HG03060 (cell line): ENCODE measurements at regions not wholly inside any gene's neighbourhood (a gene's known extent, or its start where the extent isn't known, plus 50 kb on each side); places are given as distances from the start of the nearest gene placed in this dataset.

Experiments used
- ATAC-seq: cut with Tn5 transposase; IDR thresholded peaks from one replicate; pipeline ENCODE4 v1.9.1; 2021; ENCODE audit warnings: low read depth, moderate number of reproducible peaks; ENCODE audit not compliant: unreplicated experiment

- ATAC-seq: no peak
These were observed 64.0 kb downstream of the BMP2 start for GRCh38 chr20:6831461-6831860.

- ATAC-seq: no peak
These were observed 65.3 kb downstream of the BMP2 start for GRCh38 chr20:6832811-6833210.

DNA sequence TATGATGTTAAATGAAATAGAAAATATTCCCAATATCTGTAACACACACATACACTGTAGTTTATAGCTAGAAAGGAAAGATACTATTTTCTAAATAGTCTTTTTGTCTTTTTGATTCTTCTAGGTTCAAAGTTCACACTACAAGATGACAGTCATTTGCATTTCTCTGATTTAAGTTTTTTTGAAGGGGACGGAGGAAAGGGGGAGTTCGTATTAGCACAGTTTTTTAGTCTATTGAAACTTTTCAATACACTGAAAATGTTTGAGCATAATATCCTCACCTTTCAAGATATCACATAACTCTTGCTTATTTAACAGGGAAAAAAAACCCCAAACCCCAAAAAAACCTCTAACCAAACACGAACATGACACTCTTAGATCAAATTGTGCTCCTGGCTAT, 68.1 kb downstream of the BMP2 start:
- no peak for ATAC-seq

DNA sequence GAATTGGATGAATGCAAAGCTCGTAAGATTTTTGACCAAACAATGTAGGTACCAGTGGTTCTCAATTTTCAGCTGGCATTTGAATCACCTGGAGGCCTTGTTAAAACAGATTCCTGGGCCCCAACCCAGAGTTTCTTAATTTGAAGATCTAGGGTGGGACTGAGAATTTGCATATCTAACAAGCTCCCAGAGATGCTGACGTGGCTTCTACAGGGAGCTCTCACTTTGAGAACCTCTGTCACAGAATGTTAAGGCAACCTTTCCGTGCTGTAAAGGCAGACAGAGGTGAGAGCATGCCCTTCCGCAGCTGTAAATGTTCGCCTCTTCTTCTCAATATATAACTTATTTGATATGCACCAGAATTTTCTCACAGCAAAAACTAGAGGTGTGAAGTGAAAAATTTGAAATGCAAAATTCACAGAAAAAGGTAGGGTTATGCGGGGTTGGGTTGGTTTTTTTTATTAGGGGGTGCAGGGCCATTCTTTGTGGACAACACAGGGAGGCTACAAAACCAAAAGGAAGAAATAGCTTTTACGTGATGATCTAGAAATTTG, 69.4 kb downstream of the BMP2 start:
- ATAC-seq: no peak

- no peak for ATAC-seq
These were observed 70.2 kb downstream of the BMP2 start for GRCh38 chr20:6837730-6838129.

DNA sequence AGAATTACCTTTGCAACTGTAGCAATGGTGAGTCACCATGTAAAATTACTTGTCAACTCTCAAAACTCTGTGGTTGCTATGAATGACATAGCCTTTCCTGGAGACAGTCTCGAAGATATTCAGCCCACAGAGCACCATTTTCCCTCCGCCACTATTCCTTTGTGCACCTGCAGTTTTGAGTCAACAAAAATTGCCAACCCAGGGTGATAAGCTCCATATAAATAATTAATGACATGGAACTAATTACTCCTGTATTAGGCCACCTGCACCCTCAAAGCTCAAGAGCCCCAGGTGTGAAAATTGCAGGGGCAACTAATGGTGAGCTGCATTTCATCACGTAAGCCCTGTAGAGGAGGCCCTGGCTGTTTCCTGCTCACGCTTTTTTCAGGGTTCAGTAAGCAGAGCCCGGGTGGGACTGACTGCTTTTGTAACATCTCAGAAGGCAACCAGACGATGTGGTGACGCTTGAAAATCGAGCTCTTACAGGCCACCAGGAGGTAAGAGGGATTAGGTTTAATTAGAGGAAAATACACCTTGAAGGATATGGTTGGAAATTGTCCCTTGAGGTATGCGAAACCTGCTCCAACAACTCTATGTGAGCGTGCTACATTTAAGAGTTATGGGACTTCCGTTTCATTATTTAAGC, 70.8 kb downstream of the BMP2 start:
- ATAC-seq: no peak

DNA sequence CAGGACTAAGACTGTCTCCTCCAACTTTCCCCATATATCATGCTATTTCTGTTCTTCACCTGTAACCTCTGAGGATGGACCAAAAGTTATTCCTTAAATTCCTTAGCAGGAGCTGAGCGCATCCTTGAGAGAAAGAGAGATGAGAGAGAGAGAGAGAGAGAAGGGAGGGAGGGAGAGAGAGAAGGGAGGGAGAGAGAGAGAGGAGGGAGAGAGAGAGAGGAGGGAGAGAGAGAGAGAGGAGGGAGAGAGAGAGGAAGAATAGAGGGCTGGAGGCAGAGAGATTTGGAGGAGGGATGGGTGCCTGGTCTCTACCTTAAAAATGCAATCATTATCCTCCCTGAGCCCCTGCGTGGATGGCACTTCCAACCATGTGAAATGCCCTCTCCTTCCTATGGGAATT, 73.6 kb downstream of the BMP2 start:
- ATAC-seq: no peak

DNA sequence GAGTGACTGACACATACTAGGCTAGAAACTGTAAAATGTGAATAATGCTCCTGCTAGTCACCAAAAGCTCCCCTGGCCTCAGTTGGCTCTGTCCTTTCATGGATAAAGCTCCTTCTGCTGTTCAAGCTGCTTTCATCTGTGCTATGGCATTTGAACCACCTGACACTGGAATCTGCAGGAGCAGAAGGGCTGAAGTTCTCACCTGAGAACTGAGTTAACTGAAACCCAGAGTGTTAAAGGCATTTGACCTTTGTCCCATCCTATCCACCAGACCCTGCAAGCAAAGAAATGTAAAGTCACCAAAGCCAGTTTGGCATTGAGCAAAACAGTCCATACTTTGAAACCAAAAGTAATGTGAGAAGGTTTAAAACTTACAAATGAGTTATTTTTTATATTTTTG, 77.7 kb downstream of the BMP2 start:
- ATAC-seq: no peak

DNA sequence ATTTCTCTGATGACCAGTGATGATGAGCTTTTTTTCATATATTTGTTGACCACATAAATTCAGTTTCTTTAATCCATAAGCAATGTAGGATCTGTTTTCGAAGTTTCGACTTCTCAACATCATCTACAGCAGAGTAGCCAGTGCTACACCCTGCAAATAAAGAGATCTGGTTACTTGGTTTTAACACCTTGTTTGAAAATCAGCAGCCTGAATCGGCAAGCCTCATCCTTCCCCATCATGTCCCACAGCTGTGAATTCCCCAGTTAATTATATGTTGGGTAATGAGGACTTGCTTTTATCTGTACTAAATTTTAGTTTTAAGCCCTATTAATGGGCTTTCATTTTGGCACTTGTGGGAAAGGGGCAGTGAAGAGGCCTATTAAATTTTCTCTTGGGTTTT, 80.6 kb downstream of the BMP2 start:
- no peak for ATAC-seq

DNA sequence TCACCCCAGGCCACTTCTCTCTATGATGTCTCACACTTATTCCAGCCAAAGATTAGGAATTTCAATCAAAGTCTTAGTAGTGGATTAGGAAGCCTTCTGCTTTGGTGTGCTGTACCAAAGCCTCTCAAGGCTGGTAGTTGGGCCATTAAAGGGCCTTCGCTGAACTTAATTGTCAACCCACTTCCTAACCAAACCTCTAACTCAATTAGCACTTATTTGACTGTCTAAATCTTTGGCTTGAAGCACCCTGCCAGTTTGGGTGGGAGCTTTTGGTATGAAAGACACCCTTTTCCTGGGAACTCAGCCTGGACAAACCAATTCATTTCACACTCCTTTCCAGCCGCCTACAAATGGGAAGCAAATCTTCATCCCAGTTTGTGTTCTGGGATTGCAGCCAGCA, 81.5 kb downstream of the BMP2 start:
- ATAC-seq: no peak

DNA sequence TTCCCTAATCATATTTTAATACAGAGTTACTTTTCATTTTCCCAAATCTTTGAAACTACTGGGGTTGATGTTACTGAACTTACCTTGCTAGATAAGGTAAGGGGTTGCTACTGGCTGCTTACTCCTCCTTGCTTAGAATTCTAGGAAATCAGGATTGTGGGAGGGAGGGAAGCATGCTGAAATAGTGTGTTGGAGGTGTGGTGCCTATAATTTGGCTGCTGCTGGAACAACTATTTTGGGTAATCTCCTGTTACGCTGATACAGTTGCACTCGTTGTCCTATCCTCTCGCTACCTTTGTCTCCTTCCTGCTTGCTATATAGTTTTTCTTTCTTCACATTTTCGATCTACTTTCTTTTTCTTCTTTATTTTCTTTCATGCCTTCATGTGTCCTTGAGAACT, 83.7 kb downstream of the BMP2 start:
- ATAC-seq: no peak

DNA sequence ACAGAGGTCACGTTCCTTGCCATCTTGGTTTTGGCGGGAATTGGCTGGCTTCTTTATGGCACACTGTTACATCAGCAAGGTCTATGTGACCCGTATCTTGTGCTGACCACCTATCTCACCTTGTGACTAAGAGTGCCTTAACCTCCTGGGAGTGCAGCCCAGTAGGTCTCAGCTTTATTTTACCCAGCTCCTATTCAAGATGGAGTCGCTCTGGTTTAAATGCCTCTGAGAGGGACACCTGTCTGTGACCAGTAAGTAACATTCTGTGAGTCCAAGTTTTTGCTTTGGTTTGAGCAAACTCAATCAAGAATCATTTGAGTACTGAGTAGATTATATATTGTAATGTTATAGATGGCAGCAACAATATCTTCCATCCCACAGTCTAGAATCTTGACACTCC, 85.0 kb downstream of the BMP2 start:
- no peak for ATAC-seq

GRCh38 chr20:6855104-6855503, 87.6 kb downstream of the BMP2 start:
- no peak for ATAC-seq

DNA sequence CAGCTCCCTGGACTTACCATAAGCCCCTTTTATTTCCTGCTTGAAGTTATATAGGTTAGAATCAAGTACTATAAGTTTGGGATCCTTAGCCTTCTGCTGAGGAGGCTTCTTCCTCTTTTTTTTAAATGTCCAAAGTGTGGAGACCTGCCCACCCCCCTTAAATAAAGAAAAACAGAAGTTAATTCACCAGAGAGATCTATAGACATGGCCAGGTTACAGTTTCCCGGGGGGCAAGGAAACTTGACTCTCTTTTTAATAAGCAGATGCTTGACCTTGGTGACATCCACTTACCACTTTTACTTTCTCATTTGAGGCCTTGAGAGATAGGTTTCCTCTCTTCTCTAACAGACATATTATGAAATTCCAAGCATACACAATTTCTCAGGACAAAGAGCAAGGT, 88.3 kb downstream of the BMP2 start:
- no peak for ATAC-seq

- ATAC-seq: no peak
These were observed 90.4 kb downstream of the BMP2 start for GRCh38 chr20:6857927-6858326.

GRCh38 chr20:6863355-6863754, 95.9 kb downstream of the BMP2 start:
- no peak for ATAC-seq

DNA sequence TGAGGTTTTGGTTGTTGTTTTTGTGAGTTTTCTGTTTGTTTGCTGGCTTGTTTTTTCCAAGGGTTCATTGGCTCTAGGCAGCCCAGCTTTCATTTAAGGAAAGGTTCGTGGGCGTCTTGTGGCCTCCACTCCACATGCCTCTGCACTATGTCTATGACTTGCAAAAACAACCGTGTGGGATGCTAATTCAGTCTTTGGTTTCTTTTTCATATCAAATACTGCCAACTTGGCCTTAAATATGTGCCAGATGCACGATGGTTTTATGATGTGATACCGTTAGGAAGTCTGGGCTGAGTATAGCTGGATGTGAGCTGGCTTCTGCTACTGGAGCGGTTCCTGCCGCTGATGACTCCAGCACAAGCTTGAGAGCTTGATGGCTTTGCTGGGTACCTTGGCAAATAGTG, 96.3 kb downstream of the BMP2 start:
- ATAC-seq: no peak

DNA sequence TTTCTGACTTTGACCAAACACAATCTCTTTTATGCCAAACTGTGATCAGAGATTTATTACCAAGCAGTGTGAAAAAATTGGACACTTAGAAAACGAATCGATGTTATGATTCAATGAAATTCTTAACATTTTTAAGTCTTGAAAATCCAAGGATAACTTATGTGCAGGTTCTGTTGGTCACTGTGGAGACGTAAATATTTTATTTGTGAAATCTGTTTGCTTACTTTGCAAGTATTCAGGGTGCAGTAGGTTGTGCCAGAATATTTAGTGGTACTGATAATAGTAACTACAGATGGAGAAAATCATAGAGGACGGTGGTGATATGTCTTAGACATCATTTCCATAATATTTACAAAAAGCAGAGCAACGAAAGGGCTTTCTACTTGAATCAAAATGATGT, 97.3 kb downstream of the BMP2 start:
- no peak for ATAC-seq

- ATAC-seq: no peak
These were observed 99.3 kb downstream of the BMP2 start for GRCh38 chr20:6866741-6867140.

DNA sequence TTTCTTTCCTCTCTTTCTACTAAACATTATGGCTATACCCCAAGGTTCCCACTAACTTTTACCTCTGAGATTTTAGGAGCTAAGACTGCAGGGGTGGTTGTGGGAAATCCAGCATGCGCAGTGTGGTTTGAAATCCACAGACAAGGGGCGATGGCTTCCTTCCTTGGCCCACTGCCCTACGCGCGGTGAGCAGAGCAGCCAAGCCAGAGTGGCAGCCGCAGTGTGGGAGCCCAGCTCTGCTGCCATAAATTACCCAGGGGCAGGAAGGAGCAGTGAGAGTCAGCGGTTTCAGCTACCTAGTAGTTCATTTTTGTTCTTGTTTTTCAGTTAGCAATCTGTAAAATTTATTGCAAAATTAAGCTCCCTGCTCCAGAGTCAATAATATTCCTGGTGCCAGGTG, 101.4 kb downstream of the BMP2 start:
- no peak for ATAC-seq

DNA sequence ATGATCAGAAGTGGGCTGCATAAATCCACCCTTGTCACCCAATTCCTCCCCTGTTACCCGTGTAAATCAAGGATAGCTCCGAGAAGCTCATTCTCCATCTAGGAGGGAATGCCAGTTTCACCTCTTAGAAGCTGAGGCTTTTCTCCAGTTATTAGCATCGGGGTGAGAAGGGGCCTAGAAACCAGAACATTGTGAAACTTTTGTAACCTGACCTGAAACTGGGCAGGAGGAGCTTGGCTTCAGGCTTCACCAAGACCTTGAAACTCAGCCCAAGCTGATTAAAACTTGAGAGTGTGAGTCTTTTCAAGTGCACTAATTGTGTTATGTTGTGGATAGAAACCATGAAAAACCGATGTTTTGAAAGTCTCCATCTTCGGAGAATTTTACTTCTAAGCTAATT, 103.1 kb downstream of the BMP2 start:
- no peak for ATAC-seq

DNA sequence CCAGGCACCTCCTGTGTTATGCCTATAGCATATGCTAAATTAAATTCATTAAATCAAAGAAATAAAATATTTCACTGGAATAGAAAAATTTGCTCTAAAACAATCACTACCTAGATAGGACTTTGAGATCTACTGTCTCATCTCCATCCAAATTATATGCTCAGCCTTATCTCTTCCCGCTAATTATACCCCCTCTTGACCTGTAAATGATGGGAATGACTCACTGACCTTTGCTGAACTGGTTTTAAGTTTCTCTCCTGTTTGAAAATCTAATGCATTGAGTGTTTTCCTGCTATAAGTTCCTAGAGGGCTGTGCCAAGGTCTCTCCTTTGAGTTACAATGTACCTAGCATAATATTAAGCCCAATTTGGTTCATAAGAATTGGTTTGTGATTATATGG, 110.1 kb downstream of the BMP2 start:
- no peak for ATAC-seq
